IMR-90 (cell line): ENCODE measurements at regions not wholly inside any gene's neighbourhood (a gene's known extent, or its start where the extent isn't known, plus 50 kb on each side); places are given as distances from the start of the nearest gene placed in this dataset.

ENCODE experiments used
- ATAC-seq: fragments of 200-7000 bp; cut with Tn5 transposase; 2 replicates; pipeline ENCODE4 v1.9.1; 2020; ENCODE audit warnings: low read depth, mild to moderate bottlenecking, moderate library complexity
- BruUV-seq: library from RNA; stranded (reverse); fragments of 400-500 nt; replicated peaks from 2 replicates; lab custom pipeline; 2021; lab: Mats Ljungman, UMichigan
- CTCF ChIA-PET: fragments of 300-600 bp; formaldehyde crosslinking; extraction: SDS; loops from one replicate; lab custom pipeline; 2021; ENCODE audit warnings: antibody characterized with exemption; lab: Yijun Ruan, JAX
- POLR2A ChIA-PET: fragments of 300-600 bp; sonication (Branson Sonifier 250); formaldehyde crosslinking; loops from one replicate; lab custom pipeline; 2022; ENCODE audit warnings: antibody characterized with exemption; ENCODE audit not compliant: unreplicated experiment; lab: Charles Lee
- DNase-seq: peaks from one replicate; pipeline ENCODE4 v3.0.0; 2013
- H2AFZ ChIP-seq: replicated peaks from 2 replicates; pipeline ENCODE3; 2013; ENCODE audit warnings: low read length, mild to moderate bottlenecking; ENCODE audit not compliant: poor library complexity
- H2AK5ac ChIP-seq: 2 replicates; pipeline ENCODE4 v1.6.1; 2013; ENCODE audit warnings: low read depth, low read length, inconsistent platforms
- H2AK9ac ChIP-seq: replicated peaks from 2 replicates; pipeline ENCODE3; 2013; ENCODE audit warnings: mild to moderate bottlenecking, low read depth, low read length, moderate library complexity; ENCODE audit not compliant: poor library complexity
- H2BK120ac ChIP-seq: 2 replicates; pipeline ENCODE4 v1.6.1; 2013; ENCODE audit warnings: low read depth, low read length, inconsistent platforms
- H2BK15ac ChIP-seq: 3 replicates; pipeline ENCODE4 v1.6.1; 2013; ENCODE audit warnings: low read depth, low read length, inconsistent platforms
- H2BK20ac ChIP-seq: 2 replicates; pipeline ENCODE4 v1.6.1; 2013; ENCODE audit warnings: low read depth, mild to moderate bottlenecking, inconsistent platforms, low read length, moderate library complexity
- H2BK5ac ChIP-seq: 2 replicates; pipeline ENCODE4 v1.6.1; 2013; ENCODE audit warnings: mild to moderate bottlenecking, low read depth, low read length, inconsistent platforms; ENCODE audit not compliant: poor library complexity, severe bottlenecking
- H3K14ac ChIP-seq: replicated peaks from 2 replicates; pipeline ENCODE4 v1.6.1; 2013; ENCODE audit warnings: low read depth, low read length, inconsistent platforms
- H3K18ac ChIP-seq: 2 replicates; pipeline ENCODE4 v1.6.1; 2013; ENCODE audit warnings: low read depth, low read length, control low read depth
- H3K23ac ChIP-seq: 2 replicates; pipeline ENCODE4 v1.6.1; 2013; ENCODE audit warnings: low read depth, low read length, inconsistent platforms
- H3K27ac ChIP-seq: 2 replicates; pipeline ENCODE4 v1.5.1; 2013; ENCODE audit warnings: mild to moderate bottlenecking, control low read depth, low read length; ENCODE audit not compliant: insufficient read depth
- H3K27me3 ChIP-seq: 2 replicates; pipeline ENCODE4 v1.6.1; 2013; ENCODE audit warnings: low read length; ENCODE audit not compliant: control insufficient read depth, insufficient read depth
- H3K36me3 ChIP-seq: 2 replicates; pipeline ENCODE4 v1.6.1; 2013; ENCODE audit warnings: low read length, mixed read lengths; ENCODE audit not compliant: control insufficient read depth, insufficient read depth
- H3K4ac ChIP-seq: 2 replicates; pipeline ENCODE4 v1.6.1; 2013; ENCODE audit warnings: low read depth, low read length, inconsistent platforms
- H3K4me1 ChIP-seq: 2 replicates; pipeline ENCODE4 v1.6.1; 2013; ENCODE audit warnings: low read length, mixed read lengths; ENCODE audit not compliant: control insufficient read depth, insufficient read depth
- H3K4me2 ChIP-seq: 2 replicates; pipeline ENCODE4 v1.6.1; 2013; ENCODE audit warnings: low read depth, mild to moderate bottlenecking, control low read depth, low read length, moderate library complexity
- H3K4me3 ChIP-seq: 2 replicates; pipeline ENCODE4 v1.5.1; 2013; ENCODE audit warnings: low read depth, mild to moderate bottlenecking, control low read depth, low read length, moderate library complexity; ENCODE audit not compliant: insufficient read depth
- H3K56ac ChIP-seq: 2 replicates; pipeline ENCODE4 v1.6.1; 2013; ENCODE audit warnings: low read length, inconsistent platforms; ENCODE audit not compliant: insufficient read depth; ENCODE audit errors: extremely low read depth
- H3K79me1 ChIP-seq, 2 experiments: 2 replicates each; pipeline ENCODE4 v1.6.1; 2013; ENCODE audit warnings: low read length in 2 of 2, inconsistent platforms in 1 of 2, low read depth in 1 of 2
- H3K9ac ChIP-seq: 2 replicates; pipeline ENCODE4 v1.6.1; 2013; ENCODE audit warnings: low read depth, low read length, control low read depth
- H3K9me1 ChIP-seq: 2 replicates; pipeline ENCODE4 v1.6.1; 2013; ENCODE audit warnings: low read length, inconsistent platforms; ENCODE audit not compliant: insufficient read depth
- H3K9me3 ChIP-seq: 2 replicates; pipeline ENCODE4 v1.6.1; 2013; ENCODE audit warnings: low read length; ENCODE audit not compliant: control insufficient read depth, insufficient read depth
- H4K20me1 ChIP-seq: 2 replicates; pipeline ENCODE4 v1.6.1; 2013; ENCODE audit warnings: low read length, inconsistent platforms; ENCODE audit not compliant: insufficient read depth
- H4K5ac ChIP-seq: 2 replicates; pipeline ENCODE4 v1.6.1; 2013; ENCODE audit warnings: mild to moderate bottlenecking, low read depth, low read length, control low read depth
- H4K8ac ChIP-seq, 2 experiments: 2 replicates each; pipeline ENCODE4 v1.6.1; 2013; ENCODE audit warnings: low read depth in 2 of 2, low read length in 2 of 2, control low read depth in 1 of 2, inconsistent platforms in 1 of 2
- H4K91ac ChIP-seq: 2 replicates; pipeline ENCODE4 v1.6.1; 2013; ENCODE audit warnings: low read depth, low read length, inconsistent platforms; ENCODE audit not compliant: insufficient read depth
- BHLHE40 ChIP-seq: fragments of 150-350 bp; IDR thresholded peaks from 2 replicates; pipeline ENCODE4 v1.6.1; 2016; ENCODE audit warnings: mild to moderate bottlenecking, low read depth, low read length
- CEBPB ChIP-seq: IDR thresholded peaks from 2 replicates; pipeline ENCODE4 v1.6.1; 2012; ENCODE audit warnings: low read depth, low read length, improper control_type of control experiment
- CHD1 ChIP-seq: IDR thresholded peaks from 2 replicates; pipeline ENCODE4 v1.6.1; 2012; ENCODE audit warnings: low read depth, low read length, improper control_type of control experiment
- FOS ChIP-seq: fragments of 150-350 bp; IDR thresholded peaks from 2 replicates; pipeline ENCODE4 v1.6.1; 2016; ENCODE audit warnings: low read depth, low read length
- MAFK ChIP-seq: IDR thresholded peaks from 2 replicates; pipeline ENCODE4 v1.6.1; 2012; ENCODE audit warnings: low read depth, low read length, improper control_type of control experiment
- MAZ ChIP-seq: IDR thresholded peaks from 2 replicates; pipeline ENCODE4 v1.6.1; 2012; ENCODE audit warnings: low read depth, mild to moderate bottlenecking, low read length, improper control_type of control experiment, moderate library complexity, borderline replicate concordance
- MXI1 ChIP-seq: IDR thresholded peaks from 2 replicates; pipeline ENCODE4 v1.6.1; 2012; ENCODE audit warnings: low read depth, mild to moderate bottlenecking, low read length, moderate library complexity, borderline replicate concordance
- NFE2L2 ChIP-seq: fragments of 150-350 bp; IDR thresholded peaks from 2 replicates; pipeline ENCODE4 v1.6.1; 2016; ENCODE audit warnings: low read depth, mild to moderate bottlenecking, low read length
- POLR2A ChIP-seq: IDR thresholded peaks from 2 replicates; pipeline ENCODE4 v1.6.1; 2012; ENCODE audit warnings: mild to moderate bottlenecking, low read depth, low read length
- RCOR1 ChIP-seq: IDR thresholded peaks from 2 replicates; pipeline ENCODE4 v1.6.1; 2012; ENCODE audit warnings: mild to moderate bottlenecking, low read length, improper control_type of control experiment; ENCODE audit not compliant: insufficient replicate concordance
- RFX5 ChIP-seq: IDR thresholded peaks from 2 replicates; pipeline ENCODE4 v1.8.0; 2012; ENCODE audit warnings: low read depth, mild to moderate bottlenecking, low read length, moderate library complexity
- SMC3 ChIP-seq: fragments of 150-350 bp; IDR thresholded peaks from 2 replicates; pipeline ENCODE4 v1.6.1; 2016; ENCODE audit warnings: low read depth, mild to moderate bottlenecking, antibody characterized with exemption, low read length, moderate library complexity
- WGBS, 2 experiments: methylation state at CpG; one replicate each; pipeline versions ENCODE4 v1.1.5 to v1.1.7; 2013; ENCODE audit warnings: missing lambda C conversion rate in 2 of 2; ENCODE audit not compliant: insufficient read length in 1 of 2; ENCODE audit errors: extremely low coverage in 2 of 2; 5-methylcytosine and 5-hydroxymethylcytosine counted together
- dilution Hi-C: fragments of 300-500 bp; cut with HindIII; formaldehyde crosslinking; loops from one replicate; pipeline ENCODE4 v1.14.3; 2018; ENCODE audit warnings: low sequenced_read_pairs; ENCODE audit not compliant: unreplicated experiment
- in situ Hi-C: fragments of 300-500 bp; cut with MboI; formaldehyde crosslinking; loops from 3 replicates; pipeline ENCODE4 v1.14.3; 2019; ENCODE audit warnings: low sequenced_read_pairs, inconsistent platforms, mixed read lengths
- intact Hi-C: fragments of 100-400 bp; cut with micrococcal nuclease; formaldehyde crosslinking; loops from 2 replicates; pipeline ENCODE4 v1.10.0; 2022
- TF ChIP-seq, protein P1 (sequence below): fragments of 150-350 bp; IDR thresholded peaks from 2 replicates; pipeline ENCODE4 v1.6.1; 2017; ENCODE audit warnings: mild to moderate bottlenecking, antibody characterized with exemption, low read length, low read depth
- TF ChIP-seq, protein P2 (sequence below): conservative IDR thresholded peaks from 2 replicates; pipeline ENCODE4 v1.5.1; 2012; ENCODE audit warnings: mild to moderate bottlenecking, low read depth, low read length, improper control_type of control experiment
- TF ChIP-seq, protein P3 (sequence below): fragments of 150-350 bp; IDR thresholded peaks from 2 replicates; pipeline ENCODE4 v1.6.1; 2016; ENCODE audit warnings: low read depth, mild to moderate bottlenecking, low read length, moderate library complexity, borderline replicate concordance

DNA sequence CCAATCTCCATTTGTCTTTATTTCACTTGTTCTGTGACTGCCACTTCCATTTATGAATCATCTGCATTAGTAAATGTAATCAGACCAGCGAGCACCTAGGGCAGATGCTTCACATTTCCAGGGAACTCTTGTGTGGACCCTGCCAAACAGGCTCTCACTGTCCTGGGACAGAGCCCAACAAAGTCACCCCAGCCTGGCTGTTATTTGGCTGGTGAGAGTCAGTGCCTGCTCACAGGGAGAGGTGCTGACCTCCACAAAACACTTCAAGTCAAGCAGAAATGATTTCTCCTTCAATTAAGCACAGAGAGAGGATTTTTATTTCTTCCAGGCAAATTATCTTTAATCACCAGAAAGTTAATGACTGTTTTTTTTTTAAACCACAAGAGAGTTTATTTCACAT, 568.0 kb downstream of the MTRR start:
- Histone ChIP-seq H2AK5ac (no peak overlapping the region), H2BK15ac (no peak overlapping the region), H3K23ac (no peak overlapping the region), H2AFZ (no peak overlapping the region), H3K9ac (no peak overlapping the region), H4K20me1 (no peaks in the 10 kb centered on the region), H3K27me3 (no peaks in the 10 kb centered on the region), H3K18ac (no peak overlapping the region), H3K14ac (no peak overlapping the region), H3K4me3 (no peak overlapping the region), H3K4ac (no peak overlapping the region), H2BK120ac (no peak overlapping the region), H3K27ac (no peak overlapping the region), H4K5ac (no peak overlapping the region), H2BK5ac (no peak overlapping the region), H3K36me3 (no peaks in the 10 kb centered on the region), H3K56ac (no peak overlapping the region), H4K8ac (no peak overlapping the region), H2AK9ac (no peak overlapping the region), H3K79me1 (no peaks in the 10 kb centered on the region), H4K91ac (no peak overlapping the region), H3K4me2 (no peak overlapping the region), H3K9me3 (no peaks in the 10 kb centered on the region), H3K4me1 (no peaks in the 10 kb centered on the region), H2BK20ac (no peak overlapping the region), H3K9me1 (no peaks in the 10 kb centered on the region)
- ATAC-seq (no peak), DNase-seq (no peak)
- no TSS peak for BruUV-seq
- WGBS, 2 experiments, result no CpG with 5 or more reads among the region's 1 CpG
- CTCF ChIA-PET, result no interaction called here
- TF ChIP-seq, protein P1, sequence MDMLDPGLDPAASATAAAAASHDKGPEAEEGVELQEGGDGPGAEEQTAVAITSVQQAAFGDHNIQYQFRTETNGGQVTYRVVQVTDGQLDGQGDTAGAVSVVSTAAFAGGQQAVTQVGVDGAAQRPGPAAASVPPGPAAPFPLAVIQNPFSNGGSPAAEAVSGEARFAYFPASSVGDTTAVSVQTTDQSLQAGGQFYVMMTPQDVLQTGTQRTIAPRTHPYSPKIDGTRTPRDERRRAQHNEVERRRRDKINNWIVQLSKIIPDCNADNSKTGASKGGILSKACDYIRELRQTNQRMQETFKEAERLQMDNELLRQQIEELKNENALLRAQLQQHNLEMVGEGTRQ, result no peak
- no peak for TF ChIP-seq MXI1
- TF ChIP-seq FOS, result no peak
- no peak for TF ChIP-seq RFX5
- no peak for TF ChIP-seq MAZ
- TF ChIP-seq BHLHE40, result no peak
- TF ChIP-seq, protein P2, sequence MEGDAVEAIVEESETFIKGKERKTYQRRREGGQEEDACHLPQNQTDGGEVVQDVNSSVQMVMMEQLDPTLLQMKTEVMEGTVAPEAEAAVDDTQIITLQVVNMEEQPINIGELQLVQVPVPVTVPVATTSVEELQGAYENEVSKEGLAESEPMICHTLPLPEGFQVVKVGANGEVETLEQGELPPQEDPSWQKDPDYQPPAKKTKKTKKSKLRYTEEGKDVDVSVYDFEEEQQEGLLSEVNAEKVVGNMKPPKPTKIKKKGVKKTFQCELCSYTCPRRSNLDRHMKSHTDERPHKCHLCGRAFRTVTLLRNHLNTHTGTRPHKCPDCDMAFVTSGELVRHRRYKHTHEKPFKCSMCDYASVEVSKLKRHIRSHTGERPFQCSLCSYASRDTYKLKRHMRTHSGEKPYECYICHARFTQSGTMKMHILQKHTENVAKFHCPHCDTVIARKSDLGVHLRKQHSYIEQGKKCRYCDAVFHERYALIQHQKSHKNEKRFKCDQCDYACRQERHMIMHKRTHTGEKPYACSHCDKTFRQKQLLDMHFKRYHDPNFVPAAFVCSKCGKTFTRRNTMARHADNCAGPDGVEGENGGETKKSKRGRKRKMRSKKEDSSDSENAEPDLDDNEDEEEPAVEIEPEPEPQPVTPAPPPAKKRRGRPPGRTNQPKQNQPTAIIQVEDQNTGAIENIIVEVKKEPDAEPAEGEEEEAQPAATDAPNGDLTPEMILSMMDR, result no peak
- TF ChIP-seq CHD1, result no peak
- no peak for TF ChIP-seq POLR2A
- no peak for TF ChIP-seq NFE2L2
- TF ChIP-seq, protein P3, sequence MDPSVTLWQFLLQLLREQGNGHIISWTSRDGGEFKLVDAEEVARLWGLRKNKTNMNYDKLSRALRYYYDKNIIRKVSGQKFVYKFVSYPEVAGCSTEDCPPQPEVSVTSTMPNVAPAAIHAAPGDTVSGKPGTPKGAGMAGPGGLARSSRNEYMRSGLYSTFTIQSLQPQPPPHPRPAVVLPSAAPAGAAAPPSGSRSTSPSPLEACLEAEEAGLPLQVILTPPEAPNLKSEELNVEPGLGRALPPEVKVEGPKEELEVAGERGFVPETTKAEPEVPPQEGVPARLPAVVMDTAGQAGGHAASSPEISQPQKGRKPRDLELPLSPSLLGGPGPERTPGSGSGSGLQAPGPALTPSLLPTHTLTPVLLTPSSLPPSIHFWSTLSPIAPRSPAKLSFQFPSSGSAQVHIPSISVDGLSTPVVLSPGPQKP, result no peak
- TF ChIP-seq SMC3, result no peak
- no peak for TF ChIP-seq CEBPB
- no peak for TF ChIP-seq RCOR1
- no peak for TF ChIP-seq MAFK
- dilution Hi-C loops, result no loop called here
- intact Hi-C loops, result no loop called here
- in situ Hi-C loops, result no loop called here
- POLR2A ChIA-PET, result interaction anchor here (0.6 kb wide), 1 partner anchor 17 kb away, joined by 3 read pairs; no protein-coding TSS in a partner anchor
